Natural killer cell (primary cell): ENCODE measurements at regions not wholly inside any gene's neighbourhood (a gene's known extent, or its start where the extent isn't known, plus 50 kb on each side); places are given as distances from the start of the nearest gene placed in this dataset.

ENCODE experiments used
- ATAC-seq, 3 donors: fragments of 150-1000 bp in 2 of 3; fragments of 200-7000 bp in 1 of 3; cut with Tn5 transposase; 1 replicate in 1 of 3; 2 replicates in 2 of 3; pipeline ENCODE4 v1.10.0; 2021; ENCODE audit warnings: mild to moderate bottlenecking in 2 of 3, moderate library complexity in 2 of 3
- DNase-seq, 2 donors: peaks; one replicate each; pipeline versions ENCODE4 v3.0.0 to v3.0.0-alpha.2; 2013 to 2021; ENCODE audit warnings: mixed read lengths in 1 of 2
- H3K27ac ChIP-seq: one replicate; pipeline ENCODE4 v1.5.1; 2013; ENCODE audit warnings: mild to moderate bottlenecking, low read length
- H3K27me3 ChIP-seq: one replicate; pipeline ENCODE4 v1.6.1; 2013; ENCODE audit warnings: low read length; ENCODE audit not compliant: control insufficient read depth, insufficient read depth
- H3K36me3 ChIP-seq: one replicate; pipeline ENCODE4 v1.6.1; 2013; ENCODE audit warnings: low read length; ENCODE audit not compliant: control insufficient read depth, insufficient read depth
- H3K4me1 ChIP-seq: one replicate; pipeline ENCODE4 v1.6.1; 2013; ENCODE audit warnings: low read length; ENCODE audit not compliant: control insufficient read depth, insufficient read depth
- H3K4me3 ChIP-seq: one replicate; pipeline ENCODE4 v1.5.1; 2013; ENCODE audit warnings: low read length
- H3K9me3 ChIP-seq: one replicate; pipeline ENCODE4 v1.6.1; 2013; ENCODE audit warnings: low read length; ENCODE audit not compliant: control insufficient read depth, insufficient read depth
- H3K27ac Mint-ChIP-seq, 2 donors: one replicate each; pipeline ENCODE4 v1.8.0; 2022; ENCODE audit warnings: mild to moderate bottlenecking in 2 of 2, mixed read lengths in 2 of 2, moderate library complexity in 1 of 2
- H3K27me3 Mint-ChIP-seq, 2 donors: one replicate each; pipeline ENCODE4 v1.8.0; 2022; ENCODE audit warnings: low read depth in 2 of 2, mixed read lengths in 2 of 2
- H3K36me3 Mint-ChIP-seq: one replicate; pipeline ENCODE4 v1.8.0; 2022; ENCODE audit warnings: mixed read lengths
- H3K4me1 Mint-ChIP-seq, 2 donors: one replicate each; pipeline ENCODE4 v1.8.0; 2022; ENCODE audit warnings: mixed read lengths in 2 of 2
- H3K4me3 Mint-ChIP-seq: one replicate; pipeline ENCODE4 v1.8.0; 2022; ENCODE audit warnings: mild to moderate bottlenecking, moderate library complexity, mixed read lengths
- H3K9me3 Mint-ChIP-seq, 2 donors: one replicate each; pipeline ENCODE4 v1.8.0; 2022; ENCODE audit warnings: mixed read lengths in 2 of 2
- CTCF ChIP-seq: fragments of 200-600 bp; IDR thresholded peaks from one replicate; pipeline ENCODE4 v1.8.0; 2022; ENCODE audit warnings: antibody characterized with exemption
- WGBS: methylation state at CpG from one replicate; pipeline ENCODE4 v1.1.7; 2013; ENCODE audit warnings: missing lambda C conversion rate; ENCODE audit not compliant: insufficient coverage; 5-methylcytosine and 5-hydroxymethylcytosine counted together
- intact Hi-C: fragments of 100-400 bp; cut with micrococcal nuclease; formaldehyde crosslinking; loops from one replicate; pipeline ENCODE4 v1.14.2; 2022

- TF ChIP-seq CTCF = no peak
- intact Hi-C loops = no loop called here
- ATAC-seq (no peak), DNase-seq (no peak)
- Mint-ChIP-seq H3K9me3 (peaks cover 12 to 18% of the 10 kb centered on the region in 2 donors), H3K4me1 (no peaks in the 10 kb centered on the region), H3K27ac (no peak overlapping the region), H3K27me3 (no peaks in the 10 kb centered on the region), H3K4me3 (no peak overlapping the region), H3K36me3 (no peaks in the 10 kb centered on the region)
- Histone ChIP-seq H3K4me1 (no peaks in the 10 kb centered on the region), H3K4me3 (no peak overlapping the region), H3K36me3 (no peaks in the 10 kb centered on the region), H3K27me3 (no peaks in the 10 kb centered on the region), H3K9me3 (no peaks in the 10 kb centered on the region), H3K27ac (no peak overlapping the region)
These were observed 610.0 kb upstream of the GCFC2 start for GRCh38 chr2:76320716-76321115.

GRCh38 chr2:76318848-76319360 lies 608.2 kb upstream of the GCFC2 start:
- intact Hi-C loops = no loop called here
- no peaks in the 10 kb centered on the region for H3K36me3 Mint-ChIP-seq
- TF ChIP-seq CTCF = no peak
- no peaks in the 10 kb centered on the region for H3K4me1 Mint-ChIP-seq
- DNase-seq (no peak), ATAC-seq (no peak)
- Histone ChIP-seq H3K27me3 (no peaks in the 10 kb centered on the region), H3K9me3 (no peaks in the 10 kb centered on the region), H3K4me1 (no peaks in the 10 kb centered on the region), H3K36me3 (no peaks in the 10 kb centered on the region), H3K27ac (no peak overlapping the region), H3K4me3 (no peak overlapping the region)
- H3K4me3 Mint-ChIP-seq = no peak overlapping the region
- H3K27me3 Mint-ChIP-seq = no peaks in the 10 kb centered on the region
- no peak overlapping the region for H3K27ac Mint-ChIP-seq
- H3K9me3 Mint-ChIP-seq = peaks cover 9 to 14% of the 10 kb centered on the region in 2 donors
- WGBS = no CpG with 5 or more reads among the region's 4 CpGs

- WGBS = 93% methylated on average over 6 of the region's 6 CpGs
- no peaks in the 10 kb centered on the region for H3K27me3 ChIP-seq
- no peaks in the 10 kb centered on the region for H3K4me1 ChIP-seq
- intact Hi-C loops = no loop called here
- no peaks in the 10 kb centered on the region for H3K36me3 Mint-ChIP-seq
- ATAC-seq (no peak), DNase-seq (no peak)
- no peaks in the 10 kb centered on the region for H3K4me1 Mint-ChIP-seq
- no peaks in the 10 kb centered on the region for H3K36me3 ChIP-seq
- no peak for TF ChIP-seq CTCF
- H3K9me3 Mint-ChIP-seq = peaks cover 8 to 12% of the 10 kb centered on the region in 2 donors
- no peaks in the 10 kb centered on the region for H3K9me3 ChIP-seq
- H3K27ac Mint-ChIP-seq = no peak overlapping the region
- H3K27ac ChIP-seq = no peak overlapping the region
- no peak overlapping the region for H3K4me3 ChIP-seq
- no peaks in the 10 kb centered on the region for H3K27me3 Mint-ChIP-seq
- no peak overlapping the region for H3K4me3 Mint-ChIP-seq
These were observed 606.0 kb upstream of the GCFC2 start for GRCh38 chr2:76316691-76317090.

- no peaks in the 10 kb centered on the region for H3K4me1 Mint-ChIP-seq
- ATAC-seq (no peak), DNase-seq (no peak)
- intact Hi-C loops = no loop called here
- no peaks in the 10 kb centered on the region for H3K4me1 ChIP-seq
- H3K27ac ChIP-seq = no peak overlapping the region
- no peak overlapping the region for H3K4me3 Mint-ChIP-seq
- H3K36me3 Mint-ChIP-seq = no peaks in the 10 kb centered on the region
- no peak overlapping the region for H3K4me3 ChIP-seq
- H3K36me3 ChIP-seq = no peaks in the 10 kb centered on the region
- TF ChIP-seq CTCF = no peak
- H3K9me3 Mint-ChIP-seq = peaks cover 9 to 10% of the 10 kb centered on the region in 2 donors
- no peaks in the 10 kb centered on the region for H3K9me3 ChIP-seq
- no peak overlapping the region for H3K27ac Mint-ChIP-seq
- H3K27me3 ChIP-seq = no peaks in the 10 kb centered on the region
- 82% methylated on average over 1 of the region's 3 CpGs for WGBS
- no peaks in the 10 kb centered on the region for H3K27me3 Mint-ChIP-seq
These were observed 603.7 kb upstream of the GCFC2 start for GRCh38 chr2:76314271-76315020.
